Naive thymus-derived CD4-positive, alpha-beta T cell (primary cell): ENCODE measurements at regions not wholly inside any gene's neighbourhood (a gene's known extent, or its start where the extent isn't known, plus 50 kb on each side); places are given as distances from the start of the nearest gene placed in this dataset.

Source experiments
- ATAC-seq: fragments of 150-1000 bp; cut with Tn5 transposase; 2 replicates; pipeline ENCODE4 v1.10.0; 2021; ENCODE audit warnings: mild to moderate bottlenecking, moderate library complexity
- CTCF ChIA-PET: fragments of 350-600 bp; sonication (Branson Sonifier 250); formaldehyde crosslinking; loops from one replicate; lab custom pipeline; 2021; ENCODE audit warnings: antibody characterized with exemption; lab: Charles Lee
- POLR2A ChIA-PET: fragments of 350-600 bp; sonication (Branson Sonifier 250); formaldehyde crosslinking; loops from one replicate; lab custom pipeline; 2021; ENCODE audit warnings: antibody characterized with exemption, inconsistent platforms; lab: Charles Lee
- DNase-seq, 9 donors: peaks; one replicate each; pipeline versions ENCODE4 v3.0.0 to v3.0.0-alpha.2; 2020 to 2022; ENCODE audit warnings: mixed read lengths in 1 of 9
- H3K27ac ChIP-seq: one replicate; pipeline ENCODE4 v1.7.0; 2013; ENCODE audit warnings: mild to moderate bottlenecking, low read depth, low read length, moderate library complexity
- H3K27me3 ChIP-seq, 2 donors: one replicate each; pipeline ENCODE4 v1.7.0; 2013; ENCODE audit warnings: low read length in 2 of 2, mild to moderate bottlenecking in 2 of 2, moderate library complexity in 2 of 2; ENCODE audit not compliant: control insufficient read depth in 2 of 2, insufficient read depth in 2 of 2
- H3K36me3 ChIP-seq, 3 experiments: 1 replicate in 2 of 3; 2 replicates in 1 of 3; pipeline ENCODE4 v1.7.0; 2013; ENCODE audit warnings: low read length in 3 of 3, mild to moderate bottlenecking in 3 of 3, moderate library complexity in 1 of 3; ENCODE audit not compliant: insufficient read depth in 3 of 3, control insufficient read depth in 2 of 3
- H3K4me1 ChIP-seq, 2 donors: one replicate each; pipeline ENCODE4 v1.7.0; 2013; ENCODE audit warnings: low read length in 2 of 2, mild to moderate bottlenecking in 2 of 2, moderate library complexity in 1 of 2; ENCODE audit not compliant: control insufficient read depth in 2 of 2, insufficient read depth in 2 of 2
- H3K4me3 ChIP-seq: 2 replicates; pipeline ENCODE4 v1.7.0; 2013; ENCODE audit warnings: mild to moderate bottlenecking, low read length
- H3K9me3 ChIP-seq, 3 experiments: 1 replicate in 2 of 3; 2 replicates in 1 of 3; pipeline ENCODE4 v1.7.0; 2013; ENCODE audit warnings: low read length in 3 of 3; ENCODE audit not compliant: control insufficient read depth in 2 of 3
- H3K27ac Mint-ChIP-seq, 9 donors: one replicate each; pipeline ENCODE4 v1.8.0; 2020 to 2022; ENCODE audit warnings: mixed read lengths in 9 of 9, mild to moderate bottlenecking in 8 of 9, moderate library complexity in 5 of 9, inconsistent platforms in 2 of 9
- H3K27me3 Mint-ChIP-seq, 5 donors: one replicate each; pipeline ENCODE4 v1.8.0; 2021 to 2022; ENCODE audit warnings: mixed read lengths in 5 of 5, mild to moderate bottlenecking in 1 of 5
- H3K36me3 Mint-ChIP-seq, 5 donors: one replicate each; pipeline ENCODE4 v1.8.0; 2020 to 2022; ENCODE audit warnings: mixed read lengths in 5 of 5, mild to moderate bottlenecking in 3 of 5, inconsistent platforms in 1 of 5
- H3K4me1 Mint-ChIP-seq, 7 donors: one replicate each; pipeline ENCODE4 v1.8.0; 2020 to 2022; ENCODE audit warnings: mixed read lengths in 7 of 7, mild to moderate bottlenecking in 3 of 7, inconsistent platforms in 1 of 7
- H3K4me3 Mint-ChIP-seq, 10 donors: one replicate each; pipeline ENCODE4 v1.8.0; 2020 to 2022; ENCODE audit warnings: mild to moderate bottlenecking in 10 of 10, mixed read lengths in 10 of 10, moderate library complexity in 6 of 10, inconsistent platforms in 2 of 10
- H3K9me3 Mint-ChIP-seq, 11 donors: one replicate each; pipeline ENCODE4 v1.8.0; 2020 to 2022; ENCODE audit warnings: mixed read lengths in 11 of 11, mild to moderate bottlenecking in 4 of 11, inconsistent platforms in 1 of 11, moderate library complexity in 1 of 11
- intact Hi-C, 2 donors: fragments of 100-400 bp; cut with micrococcal nuclease; formaldehyde crosslinking; loops; one replicate each; pipeline ENCODE4 v1.15.1; 2023

- intact Hi-C loops = no loop called here
- H3K4me1 ChIP-seq = no peaks in the 10 kb centered on the region
- Mint-ChIP-seq H3K36me3 (no peaks in the 10 kb centered on the region), H3K4me3 (no peak overlapping the region), H3K4me1 (no peaks in the 10 kb centered on the region), H3K9me3 (no peaks in the 10 kb centered on the region), H3K27ac (no peak overlapping the region), H3K27me3 (peaks cover 4 to 11% (median 4%) of the 10 kb centered on the region in 5 donors)
- no peaks in the 10 kb centered on the region for H3K27me3 ChIP-seq
- no peaks in the 10 kb centered on the region for H3K36me3 ChIP-seq
- CTCF ChIA-PET = no interaction called here
- H3K9me3 ChIP-seq = no peaks in the 10 kb centered on the region
- ATAC-seq (no peak), DNase-seq (no peak)
- POLR2A ChIA-PET = no interaction called here
- H3K27ac ChIP-seq = no peak overlapping the region
- H3K4me3 ChIP-seq = no peak overlapping the region
Measured at GRCh38 chr2:126978333-126978732, 79.6 kb downstream of the TEX51 start.

DNA sequence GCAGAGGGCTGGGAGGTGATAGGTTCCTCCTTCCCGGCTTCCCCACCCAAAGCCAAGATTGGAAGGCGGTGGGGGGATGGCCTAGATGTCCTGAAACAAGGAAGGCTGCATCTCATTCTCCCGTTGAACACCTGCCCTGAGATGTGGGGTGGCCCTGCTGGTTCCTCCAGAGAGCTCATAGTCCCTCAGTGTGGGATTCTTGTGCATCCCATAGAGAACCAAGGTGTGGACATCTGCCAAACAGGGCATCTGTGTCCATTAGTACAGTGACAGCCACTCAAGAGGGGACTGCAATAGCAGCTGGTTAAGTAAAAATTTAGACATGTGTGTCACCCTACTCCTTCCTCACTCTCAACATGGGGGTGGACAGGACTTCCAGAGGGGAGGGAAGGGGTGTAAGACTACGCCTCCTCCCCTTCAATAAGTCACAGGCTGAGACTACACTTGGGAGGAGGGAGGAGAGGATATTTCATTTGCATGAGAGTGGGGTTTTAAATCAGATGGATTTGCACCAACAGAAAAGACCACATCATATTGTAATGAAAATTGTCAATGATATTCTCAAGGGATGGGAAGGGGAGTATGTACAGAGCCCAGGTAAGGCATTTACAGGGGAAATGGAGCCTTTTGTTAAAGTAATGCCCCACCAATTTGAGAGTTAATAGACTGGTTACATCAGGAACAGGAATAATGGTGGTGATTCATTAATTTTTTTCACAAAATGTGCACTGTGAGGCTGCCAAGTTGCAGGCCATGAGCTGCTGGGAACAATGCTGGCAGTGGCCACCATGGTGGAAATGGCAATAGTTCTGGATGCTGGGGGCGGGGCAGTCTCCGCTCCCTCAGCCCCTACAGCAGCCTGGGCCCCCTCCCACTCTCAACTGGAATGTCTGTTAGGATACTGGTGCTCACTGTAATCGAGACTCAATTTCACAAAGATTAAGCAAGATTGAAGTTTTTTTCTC, 80.6 kb downstream of the TEX51 start:
- Mint-ChIP-seq H3K36me3 (no peaks in the 10 kb centered on the region), H3K4me3 (no peak overlapping the region), H3K27me3 (peaks cover 0 to 15% (median 4%) of the 10 kb centered on the region in 5 donors), H3K27ac (no peak overlapping the region), H3K9me3 (no peaks in the 10 kb centered on the region), H3K4me1 (no peaks in the 10 kb centered on the region)
- ATAC-seq (no peak), DNase-seq (no peak)
- no peak overlapping the region for H3K4me3 ChIP-seq
- H3K36me3 ChIP-seq = no peaks in the 10 kb centered on the region
- H3K27me3 ChIP-seq = no peaks in the 10 kb centered on the region
- CTCF ChIA-PET = no interaction called here
- intact Hi-C loops = no loop called here
- POLR2A ChIA-PET = no interaction called here
- no peak overlapping the region for H3K27ac ChIP-seq
- no peaks in the 10 kb centered on the region for H3K4me1 ChIP-seq
- no peaks in the 10 kb centered on the region for H3K9me3 ChIP-seq

- Mint-ChIP-seq H3K4me3 (no peak overlapping the region), H3K27me3 (peaks cover 4 to 20% (median 9%) of the 10 kb centered on the region in 5 donors), H3K36me3 (no peaks in the 10 kb centered on the region), H3K27ac (no peak overlapping the region), H3K9me3 (no peaks in the 10 kb centered on the region), H3K4me1 (no peaks in the 10 kb centered on the region)
- Histone ChIP-seq H3K36me3 (no peaks in the 10 kb centered on the region), H3K4me3 (no peak overlapping the region), H3K9me3 (no peaks in the 10 kb centered on the region), H3K27ac (no peak overlapping the region), H3K4me1 (no peaks in the 10 kb centered on the region), H3K27me3 (no peaks in the 10 kb centered on the region)
- no peak for ATAC-seq
- intact Hi-C loops = no loop called here
- ChIA-PET POLR2A (no interaction called here), CTCF (no interaction called here)
- DNase-seq = no peak
Measured at GRCh38 chr2:126981476-126981875, 82.8 kb downstream of the TEX51 start.

- no peak for ATAC-seq
- POLR2A ChIA-PET = no interaction called here
- intact Hi-C loops = no loop called here
Measured at GRCh38 chr2:126982935-126983334, 84.2 kb downstream of the TEX51 start.

DNA sequence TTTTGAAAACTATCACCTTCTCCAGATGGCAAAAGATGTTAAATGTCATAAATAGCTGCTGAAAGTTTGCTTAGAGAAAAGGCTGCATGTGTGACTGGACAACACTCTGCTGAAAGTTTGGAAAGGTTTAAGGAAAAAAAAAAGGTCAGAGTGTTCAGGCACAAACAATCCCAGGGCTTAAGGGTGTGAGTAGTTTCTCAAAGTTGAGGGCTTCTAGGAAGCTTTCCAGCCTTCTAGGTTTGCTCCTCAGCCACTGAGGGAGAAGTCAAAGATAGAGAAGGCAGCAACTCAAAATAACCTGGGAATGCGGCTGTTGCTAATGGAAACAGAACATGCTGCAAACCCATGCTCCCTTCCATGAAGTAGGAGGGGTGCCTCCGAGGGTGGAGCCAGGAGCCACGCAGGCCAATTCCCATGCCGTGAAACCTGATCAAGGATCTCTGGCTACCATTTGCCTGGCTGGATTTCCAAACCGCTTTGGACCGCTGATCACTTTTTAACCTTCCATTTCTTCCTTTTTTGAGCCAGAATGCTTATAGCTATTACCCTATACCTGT, 88.0 kb downstream of the TEX51 start:
- peaks cover 34 to 44% (median 37%) of the 10 kb centered on the region in 5 donors for H3K27me3 Mint-ChIP-seq
- H3K4me3 ChIP-seq = no peak overlapping the region
- no peak overlapping the region for H3K27ac Mint-ChIP-seq
- H3K36me3 ChIP-seq = no peaks in the 10 kb centered on the region
- H3K9me3 Mint-ChIP-seq = peaks cover 0 to 5% (median 0%) of the 10 kb centered on the region in 11 donors
- H3K9me3 ChIP-seq = no peaks in the 10 kb centered on the region
- CTCF ChIA-PET = no interaction called here
- H3K27me3 ChIP-seq = no peaks in the 10 kb centered on the region
- intact Hi-C loops = no loop called here
- no peaks in the 10 kb centered on the region for H3K36me3 Mint-ChIP-seq
- ATAC-seq (no peak), DNase-seq (no peak)
- H3K4me1 ChIP-seq = no peaks in the 10 kb centered on the region
- no peak overlapping the region for H3K27ac ChIP-seq
- POLR2A ChIA-PET = no interaction called here
- H3K4me1 Mint-ChIP-seq = no peaks in the 10 kb centered on the region
- H3K4me3 Mint-ChIP-seq = no peak overlapping the region

More at GRCh38 chr2:126982935-126983334, 84.2 kb downstream of the TEX51 start:
- Mint-ChIP-seq H3K27me3 (peaks cover 11 to 26% (median 18%) of the 10 kb centered on the region in 5 donors), H3K9me3 (no peaks in the 10 kb centered on the region), H3K4me1 (no peaks in the 10 kb centered on the region), H3K4me3 (no peak overlapping the region), H3K27ac (no peak overlapping the region), H3K36me3 (no peaks in the 10 kb centered on the region)
- Histone ChIP-seq H3K4me3 (no peak overlapping the region), H3K27ac (no peak overlapping the region), H3K27me3 (no peaks in the 10 kb centered on the region), H3K36me3 (no peaks in the 10 kb centered on the region), H3K9me3 (no peaks in the 10 kb centered on the region), H3K4me1 (no peaks in the 10 kb centered on the region)
- CTCF ChIA-PET = no interaction called here
- no peak for DNase-seq

DNA sequence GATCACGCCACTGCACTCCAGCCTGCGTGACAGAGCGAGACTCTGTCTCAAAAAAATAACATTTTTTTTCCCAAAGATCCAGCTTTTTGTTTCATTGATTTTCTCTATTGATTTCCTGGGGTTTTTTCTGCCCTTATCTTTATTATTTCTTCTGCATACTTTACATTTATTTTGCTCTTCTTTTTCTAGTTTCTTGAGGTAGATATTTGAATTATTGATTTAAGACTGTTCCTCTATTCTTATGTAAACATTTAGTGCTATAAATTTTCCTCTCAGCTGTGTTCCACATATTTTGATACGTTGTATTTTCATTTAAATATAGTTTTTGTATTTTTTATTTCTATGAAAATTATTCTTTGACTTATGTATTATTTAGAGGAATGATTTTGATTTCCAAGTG, 89.8 kb downstream of the TEX51 start:
- H3K4me1 ChIP-seq = no peaks in the 10 kb centered on the region
- Mint-ChIP-seq H3K4me3 (no peak overlapping the region), H3K9me3 (peaks cover 0 to 5% (median 0%) of the 10 kb centered on the region in 11 donors), H3K36me3 (no peaks in the 10 kb centered on the region), H3K27me3 (peaks cover 32 to 51% (median 48%) of the 10 kb centered on the region in 5 donors), H3K4me1 (no peaks in the 10 kb centered on the region), H3K27ac (no peak overlapping the region)
- ChIA-PET POLR2A (no interaction called here), CTCF (no interaction called here)
- H3K27ac ChIP-seq = no peak overlapping the region
- intact Hi-C loops = no loop called here
- no peaks in the 10 kb centered on the region for H3K27me3 ChIP-seq
- no peak for ATAC-seq
- no peak overlapping the region for H3K4me3 ChIP-seq
- DNase-seq = no peak
- no peaks in the 10 kb centered on the region for H3K9me3 ChIP-seq
- H3K36me3 ChIP-seq = no peaks in the 10 kb centered on the region
